Neuron (in vitro differentiated cells): ENCODE measurements at regions not wholly inside any gene's neighbourhood (a gene's known extent, or its start where the extent isn't known, plus 50 kb on each side); places are given as distances from the start of the nearest gene placed in this dataset.

Experiments used
- H2AFZ ChIP-seq: one replicate; pipeline ENCODE4 v1.6.1; 2013; ENCODE audit warnings: low read depth, mild to moderate bottlenecking, inconsistent platforms, low read length, moderate library complexity
- H3K27me3 ChIP-seq: one replicate; pipeline ENCODE4 v1.6.1; 2013; ENCODE audit warnings: low read length; ENCODE audit not compliant: insufficient read depth
- H3K36me3 ChIP-seq: one replicate; pipeline ENCODE4 v1.6.1; 2013; ENCODE audit warnings: low read length; ENCODE audit not compliant: insufficient read depth
- H3K4me1 ChIP-seq: one replicate; pipeline ENCODE4 v1.6.1; 2013; ENCODE audit warnings: low read length; ENCODE audit not compliant: insufficient read depth
- H3K4me3 ChIP-seq: 2 replicates; pipeline ENCODE4 v1.5.1; 2013; ENCODE audit warnings: mild to moderate bottlenecking, low read length, moderate library complexity
- H3K9me3 ChIP-seq: one replicate; pipeline ENCODE4 v1.6.1; 2013; ENCODE audit warnings: low read length

- no peaks in the 10 kb centered on the region for H3K27me3 ChIP-seq
- no peaks in the 10 kb centered on the region for H3K36me3 ChIP-seq
- no peaks in the 10 kb centered on the region for H3K4me1 ChIP-seq
- no peak overlapping the region for H3K4me3 ChIP-seq
- no peaks in the 10 kb centered on the region for H3K9me3 ChIP-seq
- H2AFZ ChIP-seq: no peak overlapping the region
These were observed 153.8 kb upstream of the UBL3 start for GRCh38 chr13:30004204-30004603.

- Histone ChIP-seq H3K36me3 (no peaks in the 10 kb centered on the region), H3K9me3 (no peaks in the 10 kb centered on the region), H3K4me3 (no peak overlapping the region), H3K27me3 (no peaks in the 10 kb centered on the region), H2AFZ (no peak overlapping the region), H3K4me1 (no peaks in the 10 kb centered on the region)
These were observed 152.2 kb upstream of the UBL3 start for GRCh38 chr13:30002577-30002976.

GRCh38 chr13:30000370-30000765 is 150.0 kb upstream of the UBL3 start:
- Histone ChIP-seq H2AFZ (no peak overlapping the region), H3K9me3 (no peaks in the 10 kb centered on the region), H3K4me3 (no peak overlapping the region), H3K36me3 (no peaks in the 10 kb centered on the region), H3K27me3 (no peaks in the 10 kb centered on the region), H3K4me1 (no peaks in the 10 kb centered on the region)

- Histone ChIP-seq H3K27me3 (no peaks in the 10 kb centered on the region), H3K9me3 (no peaks in the 10 kb centered on the region), H3K4me3 (no peak overlapping the region), H3K36me3 (no peaks in the 10 kb centered on the region), H3K4me1 (no peaks in the 10 kb centered on the region), H2AFZ (no peak overlapping the region)
These were observed 149.3 kb upstream of the UBL3 start for GRCh38 chr13:29999492-30000369.

- Histone ChIP-seq H3K36me3 (no peaks in the 10 kb centered on the region), H3K27me3 (no peaks in the 10 kb centered on the region), H3K4me1 (no peaks in the 10 kb centered on the region), H2AFZ (no peak overlapping the region), H3K4me3 (no peak overlapping the region), H3K9me3 (no peaks in the 10 kb centered on the region)
These were observed 145.9 kb upstream of the UBL3 start for GRCh38 chr13:29996316-29996715.

DNA sequence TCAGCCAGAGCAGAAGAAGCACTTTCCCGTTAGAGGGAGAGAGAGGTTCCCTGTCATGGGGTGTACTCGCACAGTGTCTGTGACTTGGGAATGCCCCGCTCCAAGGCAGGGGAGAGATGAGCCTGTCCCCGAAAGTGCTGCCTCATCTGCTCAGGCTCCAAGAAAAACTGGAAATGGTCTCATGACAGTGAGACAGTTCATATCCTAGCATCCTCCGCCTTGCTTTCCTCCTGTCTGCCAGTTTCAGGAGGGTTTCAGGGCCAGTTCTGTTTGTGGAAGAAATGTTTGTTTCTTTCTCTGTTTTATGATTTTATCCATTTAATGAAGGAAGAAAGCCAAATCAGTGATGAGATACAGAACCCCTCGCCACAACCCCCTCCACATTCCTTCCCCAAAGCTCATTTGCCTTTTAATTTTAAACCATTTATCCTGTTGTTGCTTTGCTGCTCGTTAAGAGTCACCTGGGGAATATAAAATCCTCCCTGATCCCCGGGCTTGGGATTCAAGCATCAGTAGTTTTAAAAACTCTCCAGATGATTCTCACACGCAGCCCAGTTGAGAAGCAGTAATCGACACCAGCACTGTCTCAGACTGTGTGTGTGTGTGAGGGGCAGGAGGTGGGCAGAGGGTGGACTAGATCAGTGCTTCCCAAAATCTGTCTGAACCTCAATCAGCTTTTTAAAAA is 144.6 kb upstream of the UBL3 start:
- no peaks in the 10 kb centered on the region for H3K9me3 ChIP-seq
- H3K4me1 ChIP-seq: no peaks in the 10 kb centered on the region
- no peak overlapping the region for H2AFZ ChIP-seq
- H3K36me3 ChIP-seq: no peaks in the 10 kb centered on the region
- no peak overlapping the region for H3K4me3 ChIP-seq
- H3K27me3 ChIP-seq: no peaks in the 10 kb centered on the region

DNA sequence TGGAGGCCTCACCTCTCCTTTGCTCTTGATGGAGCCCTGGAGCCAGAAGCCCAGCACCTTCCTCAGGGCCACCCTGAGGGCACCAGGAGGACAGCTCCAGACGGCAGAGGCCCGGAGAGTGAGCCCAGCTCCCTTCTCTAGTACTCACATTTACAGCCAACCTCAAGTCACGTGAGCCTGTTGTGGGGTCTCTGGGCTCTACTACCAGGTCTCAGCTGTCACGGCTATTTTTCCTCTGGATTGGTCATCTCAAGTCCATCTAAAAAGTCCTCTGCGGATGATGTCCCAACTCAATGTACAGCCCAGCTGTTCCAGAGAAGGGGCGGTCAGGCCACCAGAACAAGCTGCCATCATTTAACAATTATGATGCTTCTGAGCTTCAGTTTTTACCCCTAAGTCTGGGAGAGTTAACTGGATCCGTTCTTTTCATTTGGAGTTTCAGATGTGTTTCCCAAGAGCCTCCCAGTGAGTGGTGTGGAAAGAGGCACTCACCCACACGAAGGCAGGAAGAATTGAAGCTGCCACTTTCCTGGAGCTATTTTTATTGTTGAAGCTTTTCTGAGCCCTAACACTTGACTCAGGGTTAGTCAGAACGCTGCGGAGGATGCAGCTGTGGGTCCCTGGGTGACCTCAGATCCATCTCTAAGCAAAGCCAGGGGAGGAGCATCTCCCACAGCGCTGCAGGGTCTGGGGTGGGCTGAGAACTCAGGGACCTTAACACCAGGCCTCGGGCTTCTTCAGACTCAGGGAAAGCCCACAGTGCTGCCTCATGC is 143.5 kb upstream of the UBL3 start:
- Histone ChIP-seq H2AFZ (no peak overlapping the region), H3K27me3 (no peaks in the 10 kb centered on the region), H3K4me3 (no peak overlapping the region), H3K4me1 (no peaks in the 10 kb centered on the region), H3K36me3 (no peaks in the 10 kb centered on the region), H3K9me3 (no peaks in the 10 kb centered on the region)

DNA sequence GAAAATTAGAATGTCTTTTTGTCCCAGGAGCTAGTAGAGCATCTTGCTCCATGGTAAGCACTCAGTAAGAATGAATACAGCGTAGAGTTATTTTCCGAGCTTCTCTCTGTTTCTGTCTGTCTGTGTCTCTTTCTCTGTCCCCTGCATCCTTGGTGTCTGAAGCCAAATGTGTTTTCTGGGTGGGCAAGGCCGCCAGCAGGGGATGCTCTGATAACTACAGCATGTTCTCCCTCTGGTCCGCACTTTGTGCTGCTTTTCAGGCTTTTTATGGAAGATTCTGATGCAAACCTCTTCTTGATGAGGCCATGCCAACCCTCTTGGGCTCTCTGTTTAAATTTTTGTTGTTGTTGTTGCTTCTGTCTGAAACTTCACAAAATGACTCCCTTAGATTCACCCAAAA is 142.8 kb upstream of the UBL3 start:
- Histone ChIP-seq H3K9me3 (no peaks in the 10 kb centered on the region), H3K4me3 (no peak overlapping the region), H2AFZ (no peak overlapping the region), H3K27me3 (no peaks in the 10 kb centered on the region), H3K4me1 (no peaks in the 10 kb centered on the region), H3K36me3 (no peaks in the 10 kb centered on the region)

DNA sequence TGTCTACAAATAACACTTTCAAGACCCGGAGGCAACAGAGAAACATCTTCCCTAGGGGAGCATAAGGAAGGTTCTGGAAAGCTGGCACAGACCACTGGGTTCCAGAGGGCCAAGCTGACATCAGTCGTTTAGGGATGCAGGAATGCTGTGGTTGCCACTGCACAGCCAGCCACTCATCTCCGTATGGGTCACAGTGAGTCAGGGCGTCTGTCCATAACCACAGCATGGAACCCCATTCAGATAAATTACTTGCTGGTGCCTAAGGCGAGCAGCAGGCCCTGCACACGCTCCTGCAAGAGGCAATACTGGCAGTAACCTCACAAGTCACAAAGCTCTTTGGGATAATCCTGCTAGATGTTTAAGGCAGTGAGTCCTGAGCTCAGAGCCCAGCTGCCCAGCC is 140.9 kb upstream of the UBL3 start:
- no peaks in the 10 kb centered on the region for H3K27me3 ChIP-seq
- H2AFZ ChIP-seq: no peak overlapping the region
- no peaks in the 10 kb centered on the region for H3K36me3 ChIP-seq
- no peak overlapping the region for H3K4me3 ChIP-seq
- no peaks in the 10 kb centered on the region for H3K4me1 ChIP-seq
- no peaks in the 10 kb centered on the region for H3K9me3 ChIP-seq

GRCh38 chr13:29987340-29987739 is 136.9 kb upstream of the UBL3 start:
- no peaks in the 10 kb centered on the region for H3K9me3 ChIP-seq

GRCh38 chr13:29980339-29980738 is 129.9 kb upstream of the UBL3 start:
- H3K4me3 ChIP-seq: no peak overlapping the region
- no peaks in the 10 kb centered on the region for H3K36me3 ChIP-seq
- no peak overlapping the region for H2AFZ ChIP-seq
- no peaks in the 10 kb centered on the region for H3K9me3 ChIP-seq
- peaks cover 2% of the 10 kb centered on the region for H3K27me3 ChIP-seq
- H3K4me1 ChIP-seq: no peaks in the 10 kb centered on the region

More at GRCh38 chr13:29987340-29987739, 136.9 kb upstream of the UBL3 start:
- H3K27me3 ChIP-seq: no peaks in the 10 kb centered on the region
- H2AFZ ChIP-seq: no peak overlapping the region
- H3K4me1 ChIP-seq: no peaks in the 10 kb centered on the region
- H3K4me3 ChIP-seq: no peak overlapping the region
- H3K36me3 ChIP-seq: no peaks in the 10 kb centered on the region

DNA sequence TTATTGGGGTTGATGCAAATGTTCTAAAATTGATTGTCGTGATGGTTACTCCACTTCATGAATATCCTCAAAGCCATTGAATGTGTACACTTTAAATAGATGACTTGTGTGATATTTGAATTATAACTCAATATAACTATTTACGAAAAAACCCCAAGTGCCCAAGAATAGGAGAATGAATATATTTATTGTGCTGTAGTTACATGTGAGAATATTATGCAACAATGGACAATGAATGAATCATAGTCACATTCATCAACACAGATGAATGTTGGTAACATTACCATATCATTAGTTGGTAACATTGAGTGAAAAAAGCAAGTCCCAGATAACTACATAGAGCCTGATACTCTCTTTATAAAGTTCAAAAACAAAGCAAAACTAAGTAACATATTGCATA is 127.8 kb upstream of the UBL3 start:
- Histone ChIP-seq H3K27me3 (peaks cover 2% of the 10 kb centered on the region), H2AFZ (no peak overlapping the region), H3K9me3 (no peaks in the 10 kb centered on the region), H3K36me3 (no peaks in the 10 kb centered on the region), H3K4me1 (no peaks in the 10 kb centered on the region), H3K4me3 (no peak overlapping the region)

DNA sequence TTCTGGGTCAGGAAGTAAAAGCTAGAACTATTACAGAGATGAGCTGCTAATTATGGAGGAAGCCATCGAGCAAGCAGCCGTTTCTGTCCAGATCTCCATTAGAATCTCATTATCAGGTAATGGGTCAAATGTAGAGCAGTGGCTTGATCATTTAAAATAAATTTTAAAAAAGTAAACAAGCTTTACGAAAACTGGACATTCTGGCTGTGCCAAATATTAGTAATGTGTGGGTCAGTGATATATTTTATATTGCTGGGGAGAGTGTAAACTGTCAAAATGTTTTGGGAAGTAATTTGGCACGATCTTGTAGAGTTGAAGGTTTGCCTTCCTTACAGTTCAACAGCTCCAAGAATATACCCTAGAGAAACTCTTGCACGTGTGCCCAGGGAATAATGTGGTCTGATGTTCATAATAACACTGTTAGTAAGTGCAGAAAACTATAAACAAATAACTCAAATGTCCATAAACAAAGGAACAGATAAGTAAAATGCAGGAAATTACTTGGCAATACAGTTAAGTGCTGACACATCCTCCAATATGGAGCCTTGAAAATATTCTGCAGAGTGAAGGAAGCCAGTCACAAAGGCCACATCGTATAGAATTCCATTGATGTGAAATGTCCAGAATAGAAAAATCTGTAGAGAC is 127.2 kb upstream of the UBL3 start:
- H2AFZ ChIP-seq: no peak overlapping the region
- H3K4me1 ChIP-seq: no peaks in the 10 kb centered on the region
- no peaks in the 10 kb centered on the region for H3K36me3 ChIP-seq
- H3K4me3 ChIP-seq: no peak overlapping the region
- no peaks in the 10 kb centered on the region for H3K9me3 ChIP-seq
- peaks cover 2% of the 10 kb centered on the region for H3K27me3 ChIP-seq
